ENCODE measurements at regions not wholly inside any gene's neighbourhood (a gene's known extent, or its start where the extent isn't known, plus 50 kb on each side); places are given as distances from the start of the nearest gene placed in this dataset.

- no peaks in the 10 kb centered on the region for H3K36me3 ChIP-seq (ENCODE audit: control insufficient read depth in 2 of 2, extremely low read depth in 1 of 2, insufficient read depth in 2 of 2, low read length in 2 of 2)
- intact Hi-C loops (cut with micrococcal nuclease) = no loop called here
Observed at GRCh38 chr18:45376193-45376592, 239.1 kb upstream of the SLC14A2 start.

More at GRCh38 chr18:45376193-45376592, 239.1 kb upstream of the SLC14A2 start:
- TF ChIP-seq GATA2 (IDR thresholded peaks at IDR 0.05; ENCODE audit: insufficient read depth, insufficient read length, low read depth, low read length) (no peak), JUN (IDR thresholded peaks at IDR 0.05; ENCODE audit: borderline replicate concordance, insufficient read depth, insufficient read length, low read depth) (no peak), FOS (IDR thresholded peaks at IDR 0.05; ENCODE audit: borderline replicate concordance, insufficient read depth, low read length) (no peak), CTCF (IDR thresholded peaks at IDR 0.05; ENCODE audit: extremely low read depth in 1 of 2, insufficient read depth in 1 of 2, low read depth in 1 of 2, low read length in 2 of 2) (no peak), POLR2A (IDR thresholded peaks at IDR 0.05; ENCODE audit: low read depth, low read length) (no peak), POLR2AphosphoS5 (IDR thresholded peaks at IDR 0.05; ENCODE audit: insufficient read depth, low read depth, low read length) (no peak), MYC (IDR thresholded peaks at IDR 0.05; ENCODE audit: low read depth, low read length) (no peak), EZH2 (IDR thresholded peaks at IDR 0.05; ENCODE audit: borderline replicate concordance, low read depth, low read length, severe bottlenecking) (no peak)
- TF ChIP-seq, protein P1, sequence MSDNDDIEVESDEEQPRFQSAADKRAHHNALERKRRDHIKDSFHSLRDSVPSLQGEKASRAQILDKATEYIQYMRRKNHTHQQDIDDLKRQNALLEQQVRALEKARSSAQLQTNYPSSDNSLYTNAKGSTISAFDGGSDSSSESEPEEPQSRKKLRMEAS (IDR thresholded peaks at IDR 0.05; ENCODE audit: insufficient read depth, insufficient read length) = no peak
- FAIRE-seq = no peak
- dilution Hi-C loops (cut with MboI; ENCODE audit: extremely low pct_ligation_motif_present, low sequenced_read_pairs) = no loop called here
- CTCF ChIA-PET = no interaction called here
- no peak overlapping the region for H3K4me3 ChIP-seq (replicated peaks in 1 of 3; ENCODE audit: insufficient read depth in 1 of 3, low read depth in 1 of 3, low read length in 3 of 3)
- no peaks in the 10 kb centered on the region for H4K20me1 ChIP-seq (replicated peaks; ENCODE audit: control insufficient read depth, extremely low read depth, insufficient read depth, low read length)
- H3K9ac ChIP-seq (replicated peaks; ENCODE audit: extremely low read depth, insufficient read depth, low read length) = no peak overlapping the region
- POLR2A ChIA-PET = no interaction called here
- DNase-seq (ENCODE audit: low read depth, low spot score) = no peak
- no peaks in the 10 kb centered on the region for H3K9me1 ChIP-seq (replicated peaks; ENCODE audit: control insufficient read depth, extremely low read depth, insufficient read depth, low read length)
- no peaks in the 10 kb centered on the region for H3K79me2 ChIP-seq (ENCODE audit: control insufficient read depth, insufficient read depth, low read length)
- no peaks in the 10 kb centered on the region for H3K27me3 ChIP-seq (ENCODE audit: control insufficient read depth in 2 of 2, insufficient read depth in 2 of 2, low read length in 2 of 2)
- H3K4me1 ChIP-seq (ENCODE audit: control insufficient read depth, extremely low read depth, insufficient read depth, low read length) = no peaks in the 10 kb centered on the region
- no peak overlapping the region for H3K27ac ChIP-seq (ENCODE audit: insufficient read depth, low read depth, low read length)
- no peak overlapping the region for H3K4me2 ChIP-seq (ENCODE audit: insufficient read depth, low read length)
- H2AFZ ChIP-seq (ENCODE audit: low read depth, low read length) = no peak overlapping the region
- no peaks in the 10 kb centered on the region for H3K9me3 ChIP-seq (replicated peaks; ENCODE audit: control insufficient read depth, insufficient read depth, low read length)
- no TSS peak for BruUV-seq (replicated peaks)

Measured in endothelial cell of umbilical vein (primary cell).